Right renal pelvis (tissue), 4 donors: ENCODE measurements at regions not wholly inside any gene's neighbourhood (a gene's known extent, or its start where the extent isn't known, plus 50 kb on each side); places are given as distances from the start of the nearest gene placed in this dataset.

ENCODE experiments used
- DNase-seq, 4 donors: peaks; one replicate each; pipeline ENCODE4 v3.0.0-alpha.2; 2013; ENCODE audit warnings: low read depth in 4 of 4, low spot score in 3 of 4, missing footprints in 1 of 4

- no peak for DNase-seq
These were observed 63.6 kb upstream of the PPARA start for GRCh38 chr22:46086577-46087335.

- no peak for DNase-seq
These were observed 63.0 kb upstream of the PPARA start for GRCh38 chr22:46087336-46087690.

GRCh38 chr22:46087816-46088277, 62.5 kb upstream of the PPARA start:
- DNase-seq: peak in 3 of 4 donors; percentile 36 to 60 (median 58)

- DNase-seq: no peak
These were observed 61.6 kb upstream of the PPARA start for GRCh38 chr22:46088541-46089311.

- no peak for DNase-seq
These were observed 60.8 kb upstream of the PPARA start for GRCh38 chr22:46089426-46090035.

- DNase-seq: no peak
These were observed 60.2 kb upstream of the PPARA start for GRCh38 chr22:46090036-46090591.

- no peak for DNase-seq
These were observed 59.6 kb upstream of the PPARA start for GRCh38 chr22:46090631-46091201.

- DNase-seq: no peak
These were observed 58.9 kb upstream of the PPARA start for GRCh38 chr22:46091277-46091977.

GRCh38 chr22:46092011-46092410, 58.3 kb upstream of the PPARA start:
- DNase-seq: no peak

GRCh38 chr22:46092670-46093410, 57.5 kb upstream of the PPARA start:
- DNase-seq: no peak

- DNase-seq: no peak
These were observed 56.5 kb upstream of the PPARA start for GRCh38 chr22:46093796-46094195.

GRCh38 chr22:46094676-46095075, 55.6 kb upstream of the PPARA start:
- no peak for DNase-seq

- DNase-seq: no peak
These were observed 54.3 kb upstream of the PPARA start for GRCh38 chr22:46096051-46096450.

GRCh38 chr22:46096706-46097230, 53.6 kb upstream of the PPARA start:
- no peak for DNase-seq

- DNase-seq: no peak
These were observed 52.9 kb upstream of the PPARA start for GRCh38 chr22:46097268-46097900.

GRCh38 chr22:46098525-46099475, 51.5 kb upstream of the PPARA start:
- DNase-seq: no peak

GRCh38 chr22:46099740-46100139, 50.6 kb upstream of the PPARA start:
- DNase-seq: no peak
